NCI-H774 (cell line): ENCODE measurements at regions not wholly inside any gene's neighbourhood (a gene's known extent, or its start where the extent isn't known, plus 50 kb on each side); places are given as distances from the start of the nearest gene placed in this dataset.

Experiments
- DNase-seq: peaks from one replicate; lab custom pipeline; 2025; lab: John Stamatoyannopoulos, UW

- no peak for DNase-seq
Measured at GRCh38 chr4:182010876-182011275, 232.3 kb upstream of the TENM3 start.

DNA sequence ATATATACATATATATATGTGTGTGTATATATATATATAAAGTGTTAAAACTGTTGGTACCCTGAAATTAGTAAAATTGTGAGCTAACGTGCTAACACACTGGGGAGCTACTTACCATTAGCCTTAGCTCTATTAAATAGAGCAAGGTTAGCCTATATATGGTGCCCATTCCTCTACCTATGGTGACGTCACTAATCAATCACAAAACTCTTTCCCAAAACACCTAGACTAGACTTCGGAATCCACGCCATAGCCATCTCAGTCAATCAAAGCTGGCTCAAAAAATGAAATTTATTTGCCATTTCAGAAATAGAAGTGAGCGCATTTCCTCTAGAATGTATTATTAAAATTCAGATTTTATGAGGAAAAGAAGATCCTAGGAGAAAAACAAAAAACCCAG, 229.0 kb upstream of the TENM3 start:
- no peak for DNase-seq

DNA sequence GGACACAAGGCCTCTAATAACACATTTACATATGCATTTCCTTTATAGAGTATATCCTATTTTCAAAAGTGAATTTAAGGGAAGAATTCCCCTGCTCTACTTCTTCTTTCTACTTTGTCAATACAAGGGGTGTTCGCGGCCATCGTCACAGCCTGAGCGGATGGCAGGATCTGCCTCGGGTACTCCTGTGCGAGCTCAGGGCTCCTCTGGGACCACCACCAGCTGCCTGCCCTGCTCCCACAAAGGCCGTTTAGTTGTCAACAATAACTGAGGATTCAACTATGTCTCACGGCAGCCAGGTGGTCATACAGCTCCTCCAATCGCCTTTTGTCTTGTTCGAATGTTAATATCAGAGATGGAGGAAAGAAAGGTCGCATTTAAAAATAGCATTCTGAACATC, 228.2 kb upstream of the TENM3 start:
- no peak for DNase-seq

GRCh38 chr4:182015893-182016292, 227.3 kb upstream of the TENM3 start:
- DNase-seq: no peak

- DNase-seq: no peak
Measured at GRCh38 chr4:182017038-182017437, 226.2 kb upstream of the TENM3 start.

GRCh38 chr4:182018691-182019090, 224.5 kb upstream of the TENM3 start:
- no peak for DNase-seq

GRCh38 chr4:182019148-182019652, 224.0 kb upstream of the TENM3 start:
- DNase-seq: no peak

DNA sequence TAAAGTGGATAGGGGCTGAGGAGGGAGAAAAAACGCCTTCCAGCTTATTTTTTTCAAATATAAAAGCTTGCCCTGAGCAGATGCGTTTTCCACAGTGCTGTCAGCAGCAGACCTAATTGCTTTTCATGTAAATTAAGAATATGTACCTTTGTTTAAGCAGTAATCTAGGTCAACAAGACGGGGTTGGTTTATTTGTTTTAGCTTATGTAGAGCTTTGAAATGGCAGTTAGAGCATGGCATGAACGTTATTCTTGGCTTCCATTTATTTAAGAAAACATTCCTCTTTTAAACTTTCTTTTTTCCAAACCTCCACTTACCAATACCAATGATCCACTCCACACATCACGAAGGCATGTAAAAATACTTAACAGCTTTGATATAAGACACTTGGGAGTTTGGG, 220.3 kb upstream of the TENM3 start:
- DNase-seq: peak; percentile 40

DNA sequence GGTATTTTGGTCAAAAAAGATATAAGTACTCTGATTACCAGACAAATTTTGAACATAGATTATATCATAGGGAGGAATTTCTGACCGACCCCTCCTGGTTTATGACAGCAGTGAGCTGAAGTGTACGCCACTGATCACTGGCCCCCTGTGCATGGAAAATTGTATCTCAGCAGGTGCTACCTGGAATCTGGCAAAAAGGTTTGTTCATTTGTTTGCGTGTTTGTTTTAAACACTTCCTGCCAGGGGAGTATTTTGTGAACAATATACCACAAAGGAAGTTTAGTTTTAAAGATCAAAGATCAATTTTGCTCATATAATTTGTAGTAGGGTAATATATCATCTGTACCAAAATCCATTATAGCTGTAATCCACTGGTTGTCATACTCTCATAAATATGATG, 219.7 kb upstream of the TENM3 start:
- DNase-seq: peak; percentile 38

DNA sequence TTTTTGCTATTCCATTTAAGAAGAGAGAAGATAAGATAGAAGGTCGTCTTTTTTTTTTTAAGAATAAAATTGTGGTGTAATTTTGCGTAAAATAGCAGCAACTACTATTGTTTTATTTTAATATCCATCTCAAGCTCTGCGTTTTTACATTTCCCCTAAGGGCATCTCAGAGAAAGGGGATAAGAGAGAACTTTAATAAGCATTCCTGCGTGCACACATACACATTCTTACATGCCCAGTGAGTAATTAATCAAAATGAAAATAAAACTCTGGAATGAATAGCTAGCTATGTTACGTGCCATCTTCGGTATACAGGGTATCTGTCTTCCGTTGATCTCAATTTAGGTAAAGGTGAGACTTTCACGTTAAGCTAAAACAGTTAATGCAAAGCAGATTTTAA, 200.3 kb upstream of the TENM3 start:
- no peak for DNase-seq

- no peak for DNase-seq
Measured at GRCh38 chr4:182048871-182049270, 194.3 kb upstream of the TENM3 start.

- no peak for DNase-seq
Measured at GRCh38 chr4:182056866-182057265, 186.3 kb upstream of the TENM3 start.

DNA sequence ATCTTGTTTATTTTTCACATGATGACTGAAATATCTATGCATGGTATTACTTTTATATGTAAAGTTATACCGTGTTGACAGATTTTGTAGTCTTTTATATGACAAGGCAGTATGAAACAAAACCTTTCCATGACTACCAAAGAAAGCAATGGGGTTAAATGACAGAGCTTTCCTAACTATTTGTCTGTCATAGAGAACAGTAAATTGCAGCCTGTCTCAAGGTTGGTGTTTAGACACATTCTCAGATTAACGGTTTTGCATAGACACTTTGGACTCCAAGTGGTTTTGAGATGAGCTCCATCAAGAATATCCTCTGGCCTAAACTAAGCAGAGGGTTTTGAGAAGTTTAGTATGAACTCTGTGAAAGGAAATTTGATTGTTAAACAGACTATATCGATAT, 180.7 kb upstream of the TENM3 start:
- no peak for DNase-seq

DNA sequence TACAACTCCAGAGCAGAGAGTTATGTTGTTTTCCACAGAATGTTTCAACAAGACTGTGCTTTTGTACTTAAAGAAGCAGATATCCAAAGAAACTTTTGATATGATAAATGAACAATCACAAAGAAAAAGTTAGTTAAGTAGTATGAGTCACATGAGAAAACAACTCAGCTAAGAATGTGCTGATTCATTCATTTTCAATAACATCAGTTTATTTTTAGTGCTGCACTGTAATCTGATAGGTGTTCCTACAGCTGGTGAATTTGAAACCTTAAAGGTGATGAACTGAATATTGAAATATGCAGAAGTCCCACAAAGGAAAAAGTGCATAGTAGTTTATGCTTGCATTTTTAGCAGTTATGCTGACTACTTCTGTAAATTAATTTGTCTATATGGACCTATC, 180.3 kb upstream of the TENM3 start:
- no peak for DNase-seq

DNA sequence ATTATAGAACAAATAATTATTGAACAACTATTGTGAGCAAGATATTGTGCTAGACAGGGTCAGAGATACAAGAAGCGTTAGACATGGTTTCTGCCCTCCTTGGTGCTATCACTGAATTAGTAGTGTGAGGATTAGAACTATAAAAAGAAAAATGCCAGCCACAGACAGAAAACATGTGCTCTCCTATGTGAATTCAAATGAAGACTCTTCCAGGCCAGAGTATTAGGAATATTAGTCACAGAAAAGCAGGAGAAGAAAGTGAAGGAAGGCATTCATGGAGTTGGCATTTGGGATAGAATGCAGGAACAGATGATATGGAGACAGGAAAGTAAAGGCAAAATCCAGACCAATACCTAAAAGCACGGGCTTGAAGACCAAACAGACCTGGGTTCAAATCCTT, 179.6 kb upstream of the TENM3 start:
- no peak for DNase-seq

GRCh38 chr4:182065255-182065654, 177.9 kb upstream of the TENM3 start:
- DNase-seq: no peak

- no peak for DNase-seq
Measured at GRCh38 chr4:182066037-182066436, 177.2 kb upstream of the TENM3 start.

DNA sequence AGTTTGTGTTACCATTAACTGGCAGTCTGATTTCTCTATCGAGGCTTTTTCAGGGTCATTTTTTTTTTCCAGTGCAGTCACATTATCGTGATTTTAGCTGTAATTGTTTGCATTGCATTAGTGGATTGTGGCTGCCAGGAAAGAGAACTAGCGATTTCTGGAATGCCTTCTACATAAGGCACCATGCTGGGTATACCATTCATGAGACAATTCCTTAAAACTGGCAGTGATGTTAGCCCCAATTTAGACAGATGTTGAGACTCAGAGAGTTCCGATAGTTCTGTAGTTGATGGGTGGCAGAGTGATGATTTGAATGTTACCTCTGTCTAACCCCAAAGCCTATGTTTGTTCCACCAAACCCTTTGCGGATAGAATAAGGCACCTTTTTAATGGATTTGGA, 175.4 kb upstream of the TENM3 start:
- no peak for DNase-seq

- DNase-seq: no peak
Measured at GRCh38 chr4:182068920-182069319, 174.3 kb upstream of the TENM3 start.

- DNase-seq: no peak
Measured at GRCh38 chr4:182073278-182073677, 169.9 kb upstream of the TENM3 start.

GRCh38 chr4:182074139-182074538, 169.1 kb upstream of the TENM3 start:
- DNase-seq: no peak

- no peak for DNase-seq
Measured at GRCh38 chr4:182074810-182075209, 168.4 kb upstream of the TENM3 start.

DNA sequence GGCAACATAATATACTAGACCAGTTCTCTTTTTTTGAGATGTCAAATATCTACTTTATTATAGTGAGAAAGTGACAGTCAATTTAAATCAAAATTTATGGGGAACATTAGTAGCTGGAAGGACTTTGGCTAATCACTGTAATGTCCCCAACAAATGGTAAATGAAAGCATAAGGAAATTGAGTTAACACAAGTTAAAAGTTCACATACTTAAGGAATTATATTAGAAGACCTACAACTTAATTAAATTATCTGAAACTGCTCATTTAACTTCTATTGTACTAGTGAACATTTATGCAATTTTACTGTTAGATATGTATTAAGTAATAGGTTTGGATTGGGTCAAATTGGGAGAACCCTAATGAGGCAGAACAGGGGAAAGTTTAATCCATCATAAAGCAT, 160.3 kb upstream of the TENM3 start:
- DNase-seq: no peak

GRCh38 chr4:182083671-182084410, 159.4 kb upstream of the TENM3 start:
- DNase-seq: no peak
